Hematopoietic multipotent progenitor cell treated with erythropoietin and hydrocortisone succinate and interleukin-3 and kit ligand, for 15 days (in vitro differentiated cells): ENCODE measurements at regions not wholly inside any gene's neighbourhood (a gene's known extent, or its start where the extent isn't known, plus 50 kb on each side); places are given as distances from the start of the nearest gene placed in this dataset.
"Not testable (repeated sequence)": the region's sequence is repeated elsewhere in the genome, so short reads cannot be mapped to it uniquely, and the experiment has no call there.

Experiments used
- DNase-seq: peaks from one replicate; pipeline ENCODE4 v3.0.0-alpha.2; 2015; ENCODE audit warnings: low spot score

- not testable (repeated sequence) for DNase-seq
Measured at GRCh38 chrX:123788193-123788592, 55.3 kb upstream of the THOC2 start.

- no peak for DNase-seq
Measured at GRCh38 chrX:123788744-123789143, 55.9 kb upstream of the THOC2 start.

- no peak for DNase-seq
Measured at GRCh38 chrX:123797543-123798447, 62.1 kb upstream of the XIAP start.

GRCh38 chrX:123798706-123799430 lies 61.0 kb upstream of the XIAP start:
- not testable (repeated sequence) for DNase-seq

- DNase-seq, result no peak
Measured at GRCh38 chrX:123801901-123802300, 58.0 kb upstream of the XIAP start.

GRCh38 chrX:123803331-123803983 lies 56.4 kb upstream of the XIAP start:
- peak; percentile 4 for DNase-seq

GRCh38 chrX:123803984-123804365 lies 55.9 kb upstream of the XIAP start:
- DNase-seq, result not testable (repeated sequence)

- DNase-seq, result peak; percentile 8
Measured at GRCh38 chrX:123807835-123808416, 51.9 kb upstream of the XIAP start.

GRCh38 chrX:123809854-123810375 lies 49.9 kb upstream of the XIAP start:
- DNase-seq, result no peak
